HG02588 (cell line): ENCODE measurements at regions not wholly inside any gene's neighbourhood (a gene's known extent, or its start where the extent isn't known, plus 50 kb on each side); places are given as distances from the start of the nearest gene placed in this dataset.

Experiments used
- ATAC-seq: cut with Tn5 transposase; IDR thresholded peaks from one replicate; pipeline ENCODE4 v1.9.1; 2021; ENCODE audit warnings: mild to moderate bottlenecking, moderate library complexity; ENCODE audit not compliant: unreplicated experiment

- no peak for ATAC-seq
Observed at GRCh38 chr13:50344717-50345116, 329.5 kb downstream of the KCNRG start.

- no peak for ATAC-seq
Observed at GRCh38 chr13:50345804-50346203, 330.6 kb downstream of the KCNRG start.

GRCh38 chr13:50348371-50348770, 333.1 kb downstream of the KCNRG start:
- no peak for ATAC-seq

GRCh38 chr13:50352720-50353480, 337.7 kb downstream of the KCNRG start:
- ATAC-seq: no peak

GRCh38 chr13:50353651-50354415, 338.6 kb downstream of the KCNRG start:
- no peak for ATAC-seq

- ATAC-seq: peak; percentile 68
Observed at GRCh38 chr13:50355797-50356196, 340.6 kb downstream of the KCNRG start.

GRCh38 chr13:50357136-50357535, 341.9 kb downstream of the KCNRG start:
- ATAC-seq: no peak

- ATAC-seq: no peak
Observed at GRCh38 chr13:50357586-50358118, 342.4 kb downstream of the KCNRG start.

- ATAC-seq: no peak
Observed at GRCh38 chr13:50358231-50359040, 343.2 kb downstream of the KCNRG start.

- ATAC-seq: no peak
Observed at GRCh38 chr13:50359041-50359367, 343.8 kb downstream of the KCNRG start.

- no peak for ATAC-seq
Observed at GRCh38 chr13:50359779-50360178, 344.5 kb downstream of the KCNRG start.

GRCh38 chr13:50360637-50361036, 345.4 kb downstream of the KCNRG start:
- ATAC-seq: no peak

GRCh38 chr13:50361282-50361681, 346.0 kb downstream of the KCNRG start:
- ATAC-seq: no peak

- peak; percentile 62 for ATAC-seq
Observed at GRCh38 chr13:50365408-50366391, 350.5 kb downstream of the KCNRG start.

GRCh38 chr13:50366488-50367174, 351.4 kb downstream of the KCNRG start:
- peak; percentile 49 for ATAC-seq

GRCh38 chr13:50369646-50370045, 354.4 kb downstream of the KCNRG start:
- no peak for ATAC-seq

GRCh38 chr13:50370303-50370950, 355.2 kb downstream of the KCNRG start:
- peak; percentile 57 for ATAC-seq

GRCh38 chr13:50374517-50374916, 359.3 kb downstream of the KCNRG start:
- no peak for ATAC-seq

GRCh38 chr13:50375792-50376191, 360.5 kb downstream of the KCNRG start:
- no peak for ATAC-seq
